Stimulated activated naive CD8-positive, alpha-beta T cell treated with anti-CD3 and anti-CD28 coated beads, Interleukin-15, amount 100 ng/mL, for 72 hours (primary cell): ENCODE measurements at regions not wholly inside any gene's neighbourhood (a gene's known extent, or its start where the extent isn't known, plus 50 kb on each side); places are given as distances from the start of the nearest gene placed in this dataset.
"Not testable (repeated sequence)": the region's sequence is repeated elsewhere in the genome, so short reads cannot be mapped to it uniquely, and the experiment has no call there.

Source experiments
- ATAC-seq: fragments of 150-1000 bp; cut with Tn5 transposase; 2 replicates; pipeline ENCODE4 v1.10.0; 2021; ENCODE audit warnings: mild to moderate bottlenecking, moderate library complexity
- DNase-seq, 2 donors: peaks; one replicate each; pipeline ENCODE4 v3.0.0; 2021 to 2022
- H3K27ac Mint-ChIP-seq, 2 donors: one replicate each; pipeline ENCODE4 v1.8.0; 2022; ENCODE audit warnings: mild to moderate bottlenecking in 2 of 2, mixed read lengths in 2 of 2, moderate library complexity in 2 of 2
- H3K27me3 Mint-ChIP-seq: one replicate; pipeline ENCODE4 v1.8.0; 2022; ENCODE audit warnings: mixed read lengths
- H3K4me1 Mint-ChIP-seq: one replicate; pipeline ENCODE4 v1.8.0; 2022; ENCODE audit warnings: mild to moderate bottlenecking, mixed read lengths
- H3K4me3 Mint-ChIP-seq, 2 donors: one replicate each; pipeline ENCODE4 v1.8.0; 2022; ENCODE audit warnings: mild to moderate bottlenecking in 2 of 2, mixed read lengths in 2 of 2, moderate library complexity in 1 of 2
- H3K9me3 Mint-ChIP-seq, 2 donors: one replicate each; pipeline ENCODE4 v1.8.0; 2022; ENCODE audit warnings: mixed read lengths in 2 of 2

DNA sequence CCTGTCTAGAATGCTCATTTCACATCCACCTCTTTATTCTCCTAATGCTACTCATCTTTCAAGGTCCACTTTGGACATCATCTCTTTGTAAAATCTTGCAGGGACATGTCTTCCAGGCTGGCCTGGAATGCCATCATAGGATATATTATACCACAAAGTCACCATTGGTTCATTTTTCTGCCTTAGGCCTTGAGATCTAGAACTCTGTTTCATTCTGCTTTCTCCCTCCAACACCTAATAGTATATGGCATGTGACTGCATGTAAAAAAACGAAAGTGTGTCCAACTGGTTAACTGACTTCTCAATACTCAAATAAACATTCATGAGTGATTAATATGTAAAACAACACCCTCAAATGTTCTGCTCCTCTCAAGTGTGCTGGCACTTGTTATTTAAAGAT, 84.1 kb downstream of the RGS2 start:
- Mint-ChIP-seq H3K27ac (no peak overlapping the region), H3K4me3 (no peak overlapping the region), H3K27me3 (no peaks in the 10 kb centered on the region), H3K9me3 (no peaks in the 10 kb centered on the region), H3K4me1 (no peaks in the 10 kb centered on the region)
- DNase-seq (no peak), ATAC-seq (no peak)

DNA sequence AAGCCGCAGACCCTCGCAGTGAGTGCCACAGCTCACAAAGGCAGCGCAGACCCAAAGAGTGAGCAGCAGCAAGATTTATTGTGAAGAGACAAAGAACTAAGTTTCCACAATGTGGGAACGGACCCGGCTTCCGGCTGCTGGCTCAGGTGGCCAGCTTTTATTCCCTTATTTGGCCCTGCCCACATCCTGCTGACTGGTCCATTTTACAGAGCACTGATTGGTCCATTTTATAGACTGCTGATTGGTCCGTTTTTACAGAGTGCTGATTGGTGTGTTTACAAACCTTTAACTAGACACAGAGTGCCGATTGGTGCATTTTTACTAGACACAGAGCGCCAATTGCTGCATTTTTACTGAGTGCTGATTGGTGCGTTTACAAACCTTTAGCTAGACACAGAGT, 86.6 kb downstream of the RGS2 start:
- H3K27me3 Mint-ChIP-seq, H3K9me3 Mint-ChIP-seq, H3K27ac Mint-ChIP-seq, H3K4me3 Mint-ChIP-seq, ATAC-seq, H3K4me1 Mint-ChIP-seq, DNase-seq: not testable (repeated sequence)

DNA sequence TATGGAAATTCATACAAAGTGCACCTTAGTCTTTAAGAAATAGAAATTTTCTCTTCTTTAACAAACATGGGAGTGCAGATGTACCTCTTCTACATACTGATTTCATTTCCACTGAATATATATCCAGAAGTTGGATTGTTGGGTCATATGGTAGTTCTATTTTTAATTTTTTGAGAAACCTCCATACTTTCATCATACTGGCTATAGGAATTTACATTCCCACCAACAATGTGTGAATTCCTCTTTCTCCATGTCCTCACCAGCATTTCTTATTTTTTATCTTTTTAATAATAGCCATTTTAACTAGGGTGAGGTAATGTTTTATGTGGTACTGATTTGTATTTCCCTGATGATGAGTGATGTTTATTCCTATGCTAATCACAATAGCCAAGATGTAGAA, 87.5 kb downstream of the RGS2 start:
- no peaks in the 10 kb centered on the region for H3K27me3 Mint-ChIP-seq
- no peak for ATAC-seq
- H3K4me1 Mint-ChIP-seq = no peaks in the 10 kb centered on the region
- no peak overlapping the region for H3K27ac Mint-ChIP-seq
- no peaks in the 10 kb centered on the region for H3K9me3 Mint-ChIP-seq
- no peak for DNase-seq
- H3K4me3 Mint-ChIP-seq = no peak overlapping the region

DNA sequence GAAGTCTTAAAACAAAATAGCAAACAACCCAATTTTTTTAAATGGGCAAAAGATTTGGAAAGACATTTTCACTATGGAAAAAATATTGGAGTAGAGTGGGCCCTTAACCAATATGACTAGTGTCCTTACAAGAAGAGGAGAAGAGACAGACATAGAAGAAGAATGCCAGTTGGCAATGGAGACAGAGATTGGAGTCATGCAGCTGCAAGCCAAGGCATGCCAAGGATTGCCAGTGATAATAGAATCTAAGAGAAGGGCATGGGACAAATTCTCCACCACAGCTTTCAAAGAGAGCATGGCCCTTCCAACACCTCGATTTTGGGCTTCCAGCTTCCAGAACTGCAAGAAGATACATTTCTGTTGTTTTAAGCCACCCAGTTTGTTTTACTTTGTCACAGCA, 92.7 kb downstream of the RGS2 start:
- ATAC-seq (no peak), DNase-seq (no peak)
- Mint-ChIP-seq H3K4me3 (no peak overlapping the region), H3K27ac (no peak overlapping the region), H3K4me1 (no peaks in the 10 kb centered on the region), H3K9me3 (no peaks in the 10 kb centered on the region), H3K27me3 (no peaks in the 10 kb centered on the region)

DNA sequence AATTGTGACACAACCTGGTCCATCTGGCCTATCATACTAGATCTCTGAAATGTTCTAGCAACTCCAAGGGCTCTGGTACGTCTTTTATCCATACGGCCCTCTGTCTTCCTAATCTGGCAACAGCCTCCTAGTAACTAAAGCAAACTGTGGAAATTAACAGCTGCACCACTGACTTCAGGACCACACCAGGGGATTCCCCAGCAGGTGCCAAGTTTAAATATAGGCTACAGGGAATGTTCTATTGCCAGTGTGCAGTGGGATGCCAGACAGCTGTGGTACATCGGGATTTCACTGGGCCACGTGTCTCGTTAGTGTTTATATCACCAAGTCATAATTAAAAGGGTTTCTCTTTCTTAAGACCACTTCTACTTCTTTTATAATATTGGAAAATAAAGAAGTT, 94.3 kb downstream of the RGS2 start:
- Mint-ChIP-seq H3K4me3 (no peak overlapping the region), H3K27me3 (no peaks in the 10 kb centered on the region), H3K27ac (no peak overlapping the region), H3K9me3 (no peaks in the 10 kb centered on the region), H3K4me1 (no peaks in the 10 kb centered on the region)
- no peak for DNase-seq
- no peak for ATAC-seq

DNA sequence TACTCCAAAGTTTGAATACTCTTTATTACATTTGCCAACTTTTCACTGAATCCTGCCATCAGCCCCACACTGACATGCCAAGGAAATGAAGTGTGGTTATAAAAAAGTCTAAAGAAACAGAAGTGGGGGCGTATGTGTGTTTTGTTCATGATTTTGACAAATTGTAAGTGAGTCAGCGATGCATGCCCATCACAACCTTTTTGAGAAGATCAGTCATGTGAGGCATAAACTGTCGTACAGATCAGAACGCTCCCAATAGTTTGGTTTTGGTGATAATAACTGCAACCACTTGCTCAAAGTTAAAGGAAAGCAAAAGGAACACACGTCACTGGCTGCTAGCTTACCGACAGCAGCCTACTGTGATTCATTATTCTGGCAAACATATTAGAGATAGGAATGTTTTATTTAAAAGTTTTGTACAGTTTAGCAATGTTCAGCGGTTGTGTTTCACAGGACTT, 95.6 kb downstream of the RGS2 start:
- no peak overlapping the region for H3K27ac Mint-ChIP-seq
- H3K4me1 Mint-ChIP-seq = no peaks in the 10 kb centered on the region
- H3K9me3 Mint-ChIP-seq = no peaks in the 10 kb centered on the region
- H3K4me3 Mint-ChIP-seq = peak overlapping the region in 1 of 2 donors; percentile 17
- ATAC-seq (peak; percentile 86), DNase-seq (peak in 1 of 2 donors; percentile 10)
- no peaks in the 10 kb centered on the region for H3K27me3 Mint-ChIP-seq

DNA sequence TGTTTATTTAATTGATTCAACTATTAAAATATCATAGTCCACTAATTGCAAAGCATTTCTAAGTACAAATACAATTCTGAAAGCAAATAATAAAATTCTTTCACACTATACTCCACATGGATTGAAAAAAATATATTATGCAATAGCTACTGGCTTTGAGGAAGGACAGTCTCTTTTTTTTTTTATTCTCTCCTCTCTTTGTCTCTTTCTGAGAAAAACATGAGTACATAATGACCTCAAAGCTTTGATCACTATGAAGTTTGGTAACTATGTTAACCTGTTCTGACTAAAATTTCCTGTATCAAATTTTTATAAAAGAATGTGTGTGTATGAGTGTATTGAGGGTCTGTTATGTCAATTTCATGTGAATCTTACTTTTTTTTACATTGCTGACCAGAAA, 96.2 kb downstream of the RGS2 start:
- DNase-seq (no peak), ATAC-seq (peak; percentile 47)
- Mint-ChIP-seq H3K4me1 (no peaks in the 10 kb centered on the region), H3K9me3 (no peaks in the 10 kb centered on the region), H3K4me3 (peak overlapping the region; percentile 13 to 27), H3K27ac (no peak overlapping the region), H3K27me3 (no peaks in the 10 kb centered on the region)

DNA sequence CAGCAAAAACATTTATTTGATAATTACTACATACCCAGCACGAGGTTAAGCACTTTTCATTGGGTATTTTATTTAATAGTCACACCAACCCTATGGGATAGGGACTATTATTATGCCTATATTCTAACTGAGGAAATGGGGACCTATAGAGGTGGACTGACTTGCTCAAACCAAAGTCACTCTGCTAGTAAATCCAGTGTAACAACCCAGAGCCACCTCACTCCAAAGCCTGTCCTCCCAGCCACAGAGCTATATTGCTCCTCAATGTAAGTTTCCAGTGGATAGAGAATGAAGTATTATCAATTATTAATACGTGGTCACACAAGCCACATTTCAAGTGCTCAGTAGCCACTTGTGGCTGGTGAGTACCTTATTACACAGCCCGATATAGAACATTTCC, 97.5 kb downstream of the RGS2 start:
- ATAC-seq (no peak), DNase-seq (no peak)
- Mint-ChIP-seq H3K9me3 (no peaks in the 10 kb centered on the region), H3K4me3 (no peak overlapping the region), H3K4me1 (no peaks in the 10 kb centered on the region), H3K27me3 (no peaks in the 10 kb centered on the region), H3K27ac (no peak overlapping the region)

DNA sequence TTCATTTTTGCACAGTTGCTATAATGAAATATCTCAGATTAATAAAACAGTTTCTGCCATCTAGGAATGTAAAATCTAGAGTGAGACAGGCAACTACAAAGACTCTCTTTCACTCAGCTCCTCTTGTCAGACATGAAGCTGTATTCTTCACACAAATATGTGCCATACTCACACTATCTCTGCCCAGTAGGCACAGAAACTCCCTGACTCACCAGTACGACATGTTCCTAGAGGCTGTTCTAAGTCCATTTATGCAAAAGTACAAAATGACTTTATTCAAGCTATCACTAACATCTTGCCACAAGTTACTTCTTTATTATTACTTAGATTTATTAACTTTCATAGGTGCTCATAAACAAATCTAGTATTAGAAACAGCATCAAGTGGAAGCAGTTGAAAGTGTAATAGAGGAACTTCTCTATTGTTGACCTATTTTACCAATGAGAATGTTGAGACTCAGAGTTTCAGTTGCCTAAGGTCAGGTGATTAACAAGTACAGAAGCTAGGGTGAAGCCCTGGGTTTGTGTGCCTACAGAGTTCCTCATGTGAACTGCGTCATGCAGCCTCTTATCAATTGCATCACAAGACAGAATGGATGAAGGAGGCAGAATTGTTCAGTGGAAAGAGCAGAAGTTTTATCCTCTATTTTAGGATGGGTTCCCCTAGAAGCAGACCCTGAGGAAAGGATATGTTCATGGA, 98.9 kb downstream of the RGS2 start:
- ATAC-seq = no peak

DNA sequence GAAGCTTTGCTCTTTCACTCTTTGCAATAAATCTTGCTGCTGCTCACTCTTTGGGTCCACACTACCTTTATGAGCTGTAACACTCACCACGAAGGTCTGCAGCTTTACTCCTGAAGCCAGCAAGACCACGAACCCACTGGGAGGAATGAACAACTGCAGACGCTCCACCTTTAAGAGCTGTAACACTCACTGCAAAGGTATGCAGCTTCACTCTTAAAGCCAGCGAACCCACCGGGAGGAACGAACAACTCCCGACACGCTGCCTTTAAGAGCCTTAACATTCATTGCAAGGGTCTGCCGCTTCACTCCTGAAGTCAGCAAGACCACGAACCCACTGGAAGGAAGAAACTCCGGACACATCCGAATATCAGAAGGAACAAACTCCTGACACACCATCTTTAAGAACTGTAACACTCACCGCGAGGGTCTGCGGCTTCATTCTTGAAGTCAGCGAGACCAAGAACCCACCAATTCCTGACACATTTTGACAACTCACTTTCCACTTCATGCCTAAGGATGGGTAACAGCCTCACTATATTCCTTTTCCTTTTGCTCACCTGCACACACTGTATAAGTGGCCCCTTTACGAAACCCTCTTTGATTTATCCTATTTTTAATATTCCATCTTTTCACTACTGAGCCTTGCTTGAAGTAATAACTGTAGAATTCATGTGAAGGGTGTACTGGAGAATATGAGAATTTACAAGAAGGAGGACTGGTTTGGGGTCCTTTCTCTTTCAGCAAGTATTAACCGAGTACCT, 103.2 kb downstream of the RGS2 start:
- not testable (repeated sequence) for DNase-seq, H3K4me1 Mint-ChIP-seq, H3K27ac Mint-ChIP-seq, H3K27me3 Mint-ChIP-seq, H3K4me3 Mint-ChIP-seq, H3K9me3 Mint-ChIP-seq, ATAC-seq

More for the DNA sequence above, 98.9 kb downstream of the RGS2 start:
- DNase-seq = no peak
- no peaks in the 10 kb centered on the region for H3K27me3 Mint-ChIP-seq
- H3K4me3 Mint-ChIP-seq = no peak overlapping the region
- H3K27ac Mint-ChIP-seq = no peak overlapping the region
- no peaks in the 10 kb centered on the region for H3K4me1 Mint-ChIP-seq
- H3K9me3 Mint-ChIP-seq = peaks cover 0 to 7% of the 10 kb centered on the region in 2 donors

DNA sequence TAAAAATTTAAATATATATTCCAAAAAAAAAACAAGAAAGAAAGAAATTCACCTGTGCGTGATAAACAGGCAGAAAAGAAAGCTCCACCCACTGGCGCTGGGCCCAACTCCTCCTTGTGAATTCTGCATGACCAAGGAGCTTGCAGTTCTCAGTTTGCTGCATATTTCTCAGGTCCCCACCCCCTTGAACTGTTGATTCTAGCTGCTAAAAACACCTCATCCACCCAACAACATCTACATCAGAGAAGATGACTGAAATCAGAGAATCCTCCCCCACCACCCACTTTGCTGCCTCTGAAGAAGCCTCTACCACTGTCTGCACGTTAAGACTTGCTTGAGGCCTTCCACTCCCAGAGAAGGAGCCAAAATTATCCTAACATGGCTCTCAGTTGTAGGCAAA, 104.8 kb downstream of the RGS2 start:
- ATAC-seq (no peak), DNase-seq (no peak)
- Mint-ChIP-seq H3K9me3 (peaks cover 0 to 7% of the 10 kb centered on the region in 2 donors), H3K27ac (no peak overlapping the region), H3K4me1 (no peaks in the 10 kb centered on the region), H3K27me3 (no peaks in the 10 kb centered on the region), H3K4me3 (no peak overlapping the region)

DNA sequence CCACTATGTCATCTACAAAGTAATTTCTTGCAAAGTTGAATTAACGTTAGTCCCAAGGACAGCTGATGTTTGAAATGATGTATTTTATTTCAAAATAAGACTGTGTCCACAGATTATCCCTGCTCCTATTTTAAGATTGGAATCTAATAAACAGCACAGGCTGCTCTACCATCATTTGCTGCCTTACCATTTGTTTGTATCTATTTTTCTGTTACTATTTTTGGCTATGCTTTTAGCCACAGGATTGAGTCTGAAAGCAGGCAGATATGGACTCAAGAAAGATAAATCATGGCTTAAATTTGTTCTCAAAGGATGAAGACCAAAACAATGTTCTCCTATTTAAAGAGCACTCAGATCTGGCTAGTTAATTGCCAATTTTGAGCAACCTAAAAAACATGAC, 105.3 kb downstream of the RGS2 start:
- DNase-seq = no peak
- Mint-ChIP-seq H3K27ac (no peak overlapping the region), H3K9me3 (peaks cover 0 to 7% of the 10 kb centered on the region in 2 donors), H3K4me1 (no peaks in the 10 kb centered on the region), H3K27me3 (no peaks in the 10 kb centered on the region), H3K4me3 (no peak overlapping the region)
- ATAC-seq = no peak

DNA sequence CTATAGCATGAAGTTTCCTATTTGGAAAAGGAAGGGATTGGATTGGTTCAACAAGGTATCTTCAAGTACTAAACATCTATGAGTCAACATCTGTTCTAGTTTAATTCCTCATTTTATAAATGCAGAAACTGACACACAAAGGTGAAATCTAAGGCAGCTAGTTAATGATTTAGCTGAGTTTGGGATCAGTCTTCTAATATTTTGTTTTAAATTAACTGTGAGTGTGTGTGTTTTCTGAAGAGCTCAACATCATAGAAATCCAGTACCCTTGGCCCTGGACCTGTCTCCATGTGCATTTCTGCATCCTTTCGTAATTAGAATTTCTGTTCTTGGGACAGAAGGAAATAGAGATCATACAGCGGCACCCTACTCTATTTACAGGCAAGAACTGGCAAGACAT, 105.9 kb downstream of the RGS2 start:
- H3K27me3 Mint-ChIP-seq = no peaks in the 10 kb centered on the region
- no peak for DNase-seq
- no peaks in the 10 kb centered on the region for H3K4me1 Mint-ChIP-seq
- no peak overlapping the region for H3K27ac Mint-ChIP-seq
- ATAC-seq = no peak
- H3K4me3 Mint-ChIP-seq = no peak overlapping the region
- peaks cover 0 to 7% of the 10 kb centered on the region in 2 donors for H3K9me3 Mint-ChIP-seq

DNA sequence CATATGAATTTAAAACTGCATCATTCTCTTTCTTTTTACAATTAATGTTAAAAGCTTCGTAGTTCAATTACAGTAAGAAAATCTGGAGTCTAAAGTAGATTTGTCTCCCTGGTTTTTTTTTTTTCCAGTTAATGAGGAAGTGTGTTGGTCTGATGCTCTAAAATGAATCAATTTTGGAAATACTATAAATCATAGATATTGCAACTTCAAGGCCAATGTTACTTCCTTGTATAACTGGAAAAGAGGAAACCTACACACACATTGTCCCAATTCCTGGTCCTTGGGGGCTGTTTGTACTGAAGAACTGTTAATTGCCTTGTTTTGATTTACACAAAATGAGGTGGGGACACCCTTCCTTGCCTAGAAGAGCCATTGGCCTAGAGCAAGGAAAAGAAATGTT, 107.2 kb downstream of the RGS2 start:
- DNase-seq (no peak), ATAC-seq (no peak)
- Mint-ChIP-seq H3K4me3 (no peak overlapping the region), H3K27ac (no peak overlapping the region), H3K27me3 (no peaks in the 10 kb centered on the region), H3K4me1 (no peaks in the 10 kb centered on the region), H3K9me3 (peaks cover 0 to 7% of the 10 kb centered on the region in 2 donors)

DNA sequence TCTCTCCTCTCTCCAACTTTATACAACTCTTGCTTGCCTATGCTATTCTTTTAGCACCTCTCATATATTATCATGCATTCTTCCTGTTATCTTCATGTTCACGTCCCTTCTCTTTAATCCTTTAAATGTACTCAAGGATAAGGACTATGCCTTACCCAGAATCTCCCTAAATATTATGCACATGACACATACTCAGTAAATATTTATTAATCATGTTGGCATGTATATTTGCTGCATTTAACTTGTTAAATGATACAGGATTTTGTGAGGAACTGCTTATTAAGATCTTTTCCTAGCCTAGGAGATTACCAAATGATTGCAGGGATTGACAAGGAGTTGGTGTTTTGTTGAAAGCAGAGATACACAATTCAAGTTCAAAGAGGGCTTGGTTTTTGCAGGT, 109.4 kb downstream of the RGS2 start:
- Mint-ChIP-seq H3K27me3 (no peaks in the 10 kb centered on the region), H3K9me3 (no peaks in the 10 kb centered on the region), H3K4me3 (no peak overlapping the region), H3K27ac (no peak overlapping the region), H3K4me1 (no peaks in the 10 kb centered on the region)
- ATAC-seq = no peak
- no peak for DNase-seq

DNA sequence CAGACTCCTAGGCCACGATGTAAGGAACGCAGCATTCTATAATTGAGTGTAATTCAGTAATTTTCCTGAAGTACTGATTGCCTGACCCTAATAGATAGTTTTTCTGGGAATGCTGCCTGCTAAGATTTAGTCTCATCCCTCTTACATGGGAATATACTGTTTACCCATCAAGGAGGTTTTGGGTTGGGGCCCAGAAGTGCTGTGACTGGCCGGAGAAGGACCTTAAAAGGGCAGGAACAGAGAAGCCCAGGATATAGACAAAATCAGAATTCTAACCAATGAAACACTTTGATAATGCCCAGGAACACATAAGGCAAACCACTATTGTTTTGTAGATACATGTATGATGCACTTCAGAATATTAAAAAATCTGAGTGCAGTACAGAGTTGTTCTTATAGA, 111.6 kb downstream of the RGS2 start:
- Mint-ChIP-seq H3K4me1 (no peaks in the 10 kb centered on the region), H3K9me3 (no peaks in the 10 kb centered on the region), H3K27me3 (no peaks in the 10 kb centered on the region), H3K4me3 (no peak overlapping the region), H3K27ac (no peak overlapping the region)
- no peak for ATAC-seq
- DNase-seq = no peak
